C1 segment of cervical spinal cord (tissue), 14 donors: ENCODE measurements at regions not wholly inside any gene's neighbourhood (a gene's known extent, or its start where the extent isn't known, plus 50 kb on each side); places are given as distances from the start of the nearest gene placed in this dataset.
"Not testable (repeated sequence)": the region's sequence is repeated elsewhere in the genome, so short reads cannot be mapped to it uniquely, and the experiment has no call there.

ENCODE experiments used
- DNase-seq, 14 donors: peaks; one replicate each; lab custom pipeline; 2025; lab: John Stamatoyannopoulos, UW

DNA sequence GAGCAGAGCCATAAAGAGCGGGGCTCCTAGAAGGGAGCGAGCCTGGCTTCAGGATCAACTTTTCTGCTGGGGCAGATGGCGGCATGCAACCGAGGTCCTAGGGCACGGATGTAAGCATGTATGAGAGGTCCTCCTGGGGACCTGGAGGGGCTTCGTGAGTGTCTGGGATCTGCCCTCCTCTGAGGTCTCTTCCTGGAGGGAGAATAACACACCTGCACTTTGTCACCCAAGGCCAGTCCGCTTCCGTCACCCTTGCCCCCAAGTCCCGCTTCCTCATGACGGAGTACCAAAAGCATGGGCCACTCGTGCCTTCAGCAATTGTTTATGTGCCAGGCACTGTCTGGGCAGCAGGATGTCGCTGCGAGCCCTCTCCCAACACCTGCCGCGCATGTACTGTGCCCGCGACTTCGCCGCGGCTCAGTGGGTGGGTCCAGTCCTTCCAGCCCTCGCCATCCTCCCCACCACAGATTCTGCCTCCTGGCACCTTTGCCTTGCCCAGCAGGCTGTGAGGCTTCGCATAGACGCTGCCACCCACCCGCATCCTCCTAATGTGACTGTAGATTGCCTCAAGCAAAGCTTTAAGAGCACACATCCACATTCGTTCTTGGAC lies 60.0 kb upstream of the TMPRSS2 start:
- DNase-seq: no peak

DNA sequence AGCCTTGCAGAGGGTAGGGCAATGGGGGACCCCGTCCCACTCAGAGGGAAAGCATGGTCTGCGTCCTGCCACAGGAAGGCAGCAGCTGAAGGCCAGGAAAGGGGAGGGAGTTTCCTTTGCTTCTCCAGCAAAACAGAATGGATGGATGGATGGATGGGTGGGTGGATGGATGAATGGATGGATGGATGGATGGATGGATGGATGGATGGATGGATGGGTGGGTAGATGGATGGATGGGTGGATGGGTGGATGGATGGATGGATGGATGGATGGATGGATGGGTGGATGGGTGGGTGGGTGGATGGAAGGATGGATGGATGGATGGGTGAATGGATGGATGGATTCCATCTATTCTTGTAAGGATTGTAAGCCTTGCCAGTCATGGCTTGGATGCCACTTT lies 59.3 kb upstream of the TMPRSS2 start:
- DNase-seq: not testable (repeated sequence)

DNA sequence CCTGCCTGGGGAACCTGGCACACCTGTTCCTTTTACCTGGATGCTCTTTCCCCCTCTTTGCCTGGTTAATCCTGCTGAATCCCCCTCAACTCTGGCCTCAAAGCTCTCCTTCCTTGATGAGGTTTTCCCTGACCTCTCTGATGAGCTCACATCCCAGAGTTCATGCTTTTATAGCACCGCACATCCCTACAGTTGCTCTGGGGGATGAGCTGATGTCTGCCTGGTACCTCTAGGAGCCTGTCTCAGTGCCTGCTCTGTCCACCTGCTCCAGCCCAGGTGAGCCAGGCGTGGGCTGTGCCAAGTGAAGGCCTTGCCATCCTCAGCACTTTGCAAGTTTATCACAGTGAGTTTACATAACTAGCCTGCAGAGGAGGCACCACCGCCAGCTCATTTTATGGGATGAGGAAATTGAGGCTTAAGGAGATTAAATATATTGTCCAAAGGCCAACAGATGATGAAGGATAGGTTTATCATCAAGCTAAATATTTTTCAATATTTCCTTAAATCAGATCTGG lies 58.6 kb upstream of the TMPRSS2 start:
- DNase-seq: no peak

DNA sequence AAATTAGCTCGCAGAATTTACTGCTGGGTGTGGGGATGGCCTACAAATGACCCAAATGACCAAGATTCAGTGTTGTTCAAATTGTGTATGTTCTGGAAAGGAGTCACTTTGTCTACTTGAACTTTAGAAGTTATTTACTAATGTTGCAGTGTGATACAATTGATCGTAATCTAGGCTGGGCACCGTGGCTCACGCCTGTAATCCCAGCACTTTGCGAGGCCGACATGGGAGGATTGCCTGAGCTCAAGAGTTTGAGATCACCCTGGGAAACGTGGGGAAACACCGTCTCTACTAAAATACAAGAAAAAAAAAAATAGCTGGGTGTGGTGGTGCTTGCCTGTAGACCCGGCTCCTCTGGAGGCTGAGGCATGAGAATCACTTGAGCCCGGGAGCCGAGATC lies 57.6 kb upstream of the TMPRSS2 start:
- no peak for DNase-seq

DNA sequence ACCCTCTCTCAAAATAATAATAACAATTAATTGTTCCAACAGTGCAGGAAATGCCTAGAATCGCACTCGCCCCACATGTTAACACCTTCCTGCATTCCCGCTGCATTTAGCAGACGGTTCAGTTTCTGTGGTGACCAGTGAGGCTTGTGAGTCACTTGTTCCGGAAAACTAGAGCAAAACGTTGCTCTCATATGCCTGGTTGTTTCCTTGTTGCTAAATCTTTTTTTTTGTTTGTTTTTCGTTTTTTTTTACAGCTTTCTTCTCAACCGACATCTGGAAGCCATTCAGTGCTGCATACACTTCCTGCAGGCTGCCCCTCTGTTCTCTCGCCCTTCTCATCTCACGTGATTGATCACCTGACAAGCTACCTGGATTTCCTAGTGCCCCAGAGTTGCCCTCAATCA lies 56.9 kb upstream of the TMPRSS2 start:
- DNase-seq: no peak

DNA sequence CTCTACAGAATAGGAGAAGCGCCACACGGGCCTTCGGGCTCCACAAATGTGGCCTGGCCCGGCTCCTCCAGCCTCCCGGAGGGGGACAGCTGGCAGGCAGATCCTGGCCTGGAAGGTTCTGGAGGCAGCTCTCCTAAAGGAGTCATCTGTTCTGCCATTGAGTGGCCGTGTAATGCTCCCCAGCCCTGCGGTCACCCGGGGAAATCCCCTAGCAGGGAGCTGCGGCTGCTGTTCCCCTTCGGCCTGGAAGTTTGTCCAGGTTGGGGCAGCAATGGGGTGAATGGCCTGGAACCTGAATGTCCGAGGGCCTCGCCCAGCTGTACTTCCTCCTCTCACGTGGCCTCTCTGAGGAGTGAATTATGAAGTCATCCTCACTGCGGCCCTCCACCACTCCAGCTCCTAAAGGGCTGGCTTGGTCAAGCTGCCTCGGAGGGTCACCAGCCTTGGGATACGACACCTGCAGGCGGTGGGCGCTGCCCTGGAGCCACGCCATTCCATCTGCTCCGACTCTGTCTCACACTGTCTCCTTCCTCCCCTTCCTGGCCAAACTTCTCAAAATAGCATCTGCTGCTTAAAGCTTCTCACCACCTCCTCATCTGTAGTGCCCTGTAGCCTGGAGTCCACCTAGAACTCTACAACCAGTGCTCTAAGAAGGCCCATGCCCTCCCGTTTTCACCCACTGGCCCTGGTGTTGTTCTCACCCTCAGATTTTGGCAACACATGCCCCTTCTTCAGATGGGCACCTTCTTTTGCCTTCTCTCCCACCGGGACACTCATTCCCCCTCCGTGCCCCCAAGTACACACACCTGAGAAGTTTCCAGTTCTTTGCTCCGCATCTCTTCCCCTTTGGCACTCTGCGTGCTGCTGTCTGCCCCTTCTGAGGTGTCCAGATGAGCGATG lies 54.4 kb upstream of the TMPRSS2 start:
- DNase-seq: no peak

DNA sequence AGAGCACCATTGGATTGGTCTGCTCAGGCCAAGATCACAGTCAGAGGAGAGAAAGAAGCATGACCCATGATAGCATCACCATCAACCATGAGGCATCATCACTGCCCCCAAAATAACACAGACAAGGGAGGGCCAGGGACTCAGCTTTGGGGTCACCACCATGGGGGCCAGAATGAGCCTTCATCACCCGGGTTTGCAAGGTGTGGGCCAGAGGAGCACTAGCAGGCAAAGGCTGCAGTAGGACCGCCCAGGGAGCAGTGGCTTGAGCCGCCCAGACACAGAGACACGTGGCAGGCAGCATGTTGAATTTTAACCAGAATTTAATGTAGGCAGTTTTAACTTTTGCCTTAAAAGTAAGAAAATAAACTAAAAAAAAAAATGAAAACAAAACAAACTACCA lies 53.7 kb upstream of the TMPRSS2 start:
- DNase-seq: no peak

DNA sequence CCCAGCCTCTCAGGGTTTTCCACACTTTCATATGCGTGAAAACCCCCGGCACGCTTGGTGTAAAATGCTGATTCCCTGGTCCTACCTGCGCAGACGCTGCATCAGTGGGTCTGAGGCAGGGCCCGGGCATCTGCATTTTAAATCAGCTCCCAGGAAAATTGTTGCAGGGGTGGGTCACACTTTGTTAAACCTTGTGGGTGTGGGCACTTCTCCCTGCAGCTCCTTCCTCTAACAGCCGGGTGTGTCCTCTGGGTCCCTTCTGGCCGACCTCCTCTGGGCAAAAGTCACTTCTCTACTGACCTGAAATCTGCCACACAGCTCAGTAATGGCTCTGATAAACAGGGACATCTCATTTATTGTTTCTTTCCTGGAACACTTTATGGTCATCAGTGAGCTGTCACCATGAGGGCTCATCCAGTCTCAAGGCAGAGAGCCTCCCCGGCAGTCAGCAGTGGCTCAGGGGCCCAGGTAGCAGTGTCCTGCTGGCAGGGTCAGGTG lies 52.8 kb upstream of the TMPRSS2 start:
- DNase-seq: no peak

DNA sequence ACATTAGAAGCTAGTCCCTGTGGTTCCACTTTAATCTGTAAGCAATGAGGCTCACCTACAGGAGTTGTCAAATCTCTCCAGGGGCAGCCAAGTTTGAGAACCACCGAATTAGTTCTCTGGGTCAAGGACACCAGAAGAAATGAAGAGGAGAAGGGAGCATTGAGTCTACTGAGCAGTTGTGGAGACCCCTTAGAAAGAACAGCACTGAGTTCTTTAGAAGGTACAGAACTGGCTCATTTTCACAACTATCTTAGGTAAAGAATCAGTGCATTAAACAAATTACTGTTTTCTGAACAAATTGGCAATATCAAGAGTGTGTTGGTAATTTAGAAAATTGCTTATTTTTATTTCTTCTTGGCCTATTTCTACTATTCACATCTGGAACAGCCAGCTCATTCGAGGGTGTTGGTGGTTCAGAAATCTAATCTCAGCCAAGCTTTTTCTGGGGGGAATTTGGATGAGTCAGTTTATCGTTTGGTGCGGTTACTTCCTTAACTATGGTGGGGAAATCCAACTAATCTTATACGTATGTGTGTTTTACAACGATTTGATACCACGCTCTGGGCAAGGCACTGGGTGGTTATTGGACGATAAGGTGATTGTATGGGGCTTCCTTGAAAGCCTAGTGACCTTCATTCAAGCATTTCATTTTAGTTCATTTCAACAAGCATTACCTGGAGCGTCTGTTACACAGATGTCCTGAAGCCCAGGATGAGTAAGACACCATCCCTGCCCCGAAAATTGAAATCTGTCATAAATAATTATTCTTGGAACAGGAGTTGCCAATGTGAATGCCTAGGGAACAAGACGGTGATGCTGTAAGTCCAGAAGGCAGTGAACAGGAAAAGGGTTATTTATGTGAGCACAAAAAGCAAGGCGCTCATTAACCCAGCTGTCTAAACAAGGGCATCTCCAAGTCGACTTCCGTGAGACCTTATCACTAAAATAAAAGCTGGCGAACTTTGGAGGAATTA lies 52.0 kb upstream of the TMPRSS2 start:
- peak in 1 of 14 donors; percentile 0 for DNase-seq

DNA sequence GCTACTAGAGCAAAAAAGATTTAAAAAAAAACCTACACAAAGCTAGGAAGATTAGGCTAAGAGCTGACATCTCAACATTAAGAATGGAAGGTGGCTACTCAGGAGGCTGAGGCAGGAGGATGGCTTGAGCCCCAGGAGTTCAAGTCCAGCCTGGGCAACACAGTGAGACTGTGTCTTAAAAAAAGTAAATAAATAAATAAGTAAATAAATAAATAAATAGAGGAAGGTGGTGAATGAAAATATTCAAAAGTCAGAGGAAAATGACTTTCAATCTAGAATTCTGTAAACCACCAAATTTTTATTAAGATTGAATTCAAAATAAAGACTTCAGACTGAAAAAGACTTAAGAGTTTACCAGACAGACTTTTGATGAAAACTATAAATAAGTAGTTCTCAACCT lies 50.9 kb upstream of the TMPRSS2 start:
- DNase-seq: no peak

DNA sequence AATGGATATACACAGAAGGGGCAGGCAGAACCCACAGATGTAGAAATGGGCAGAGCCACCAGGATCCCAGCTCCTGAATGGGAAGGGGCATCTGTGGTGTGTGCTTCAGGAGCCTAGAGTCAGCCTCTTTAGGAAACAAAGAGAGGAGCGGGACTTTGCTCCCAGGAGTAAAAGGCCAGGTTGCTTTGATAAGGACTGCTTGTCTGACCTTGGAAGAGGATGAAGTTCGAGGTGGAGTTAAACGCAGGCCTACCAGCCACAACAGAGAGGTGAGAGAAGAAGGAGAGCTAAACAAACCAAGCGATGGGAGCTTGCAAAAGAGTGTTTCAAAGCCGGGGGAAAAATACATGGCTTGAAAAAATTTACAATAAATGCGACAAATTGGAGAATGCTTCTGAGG lies 49.9 kb upstream of the TMPRSS2 start:
- no peak for DNase-seq
